Progenitor cell of endocrine pancreas (in vitro differentiated cells): ENCODE measurements at regions not wholly inside any gene's neighbourhood (a gene's known extent, or its start where the extent isn't known, plus 50 kb on each side); places are given as distances from the start of the nearest gene placed in this dataset.

ENCODE experiments used
- DNase-seq: peaks from one replicate; pipeline ENCODE4 v3.0.0; 2021; ENCODE audit warnings: low spot score; ENCODE audit not compliant: unreplicated experiment
- H3K27ac Mint-ChIP-seq: 2 replicates; pipeline ENCODE4 v1.8.0; 2021; ENCODE audit warnings: mild to moderate bottlenecking, moderate library complexity, mixed read lengths
- H3K27me3 Mint-ChIP-seq: 2 replicates; pipeline ENCODE4 v1.8.0; 2021; ENCODE audit warnings: mixed read lengths
- H3K36me3 Mint-ChIP-seq: 2 replicates; pipeline ENCODE4 v1.8.0; 2022; ENCODE audit warnings: mixed read lengths; ENCODE audit not compliant: insufficient read depth
- H3K4me1 Mint-ChIP-seq: 2 replicates; pipeline ENCODE4 v1.8.0; 2021; ENCODE audit warnings: low read depth, mixed read lengths
- H3K4me3 Mint-ChIP-seq: 2 replicates; pipeline ENCODE4 v1.8.0; 2021; ENCODE audit warnings: low read depth, mild to moderate bottlenecking, moderate library complexity, mixed read lengths
- H3K9me3 Mint-ChIP-seq: 2 replicates; pipeline ENCODE4 v1.8.0; 2021; ENCODE audit warnings: low read depth, mixed read lengths
- TF ChIP-seq, protein P1 (sequence below): fragments of 200-600 bp; sonication (generic); IDR thresholded peaks from one replicate; pipeline ENCODE4 v1.5.0; 2021; ENCODE audit warnings: antibody characterized with exemption, mild to moderate bottlenecking; ENCODE audit not compliant: unreplicated experiment

DNA sequence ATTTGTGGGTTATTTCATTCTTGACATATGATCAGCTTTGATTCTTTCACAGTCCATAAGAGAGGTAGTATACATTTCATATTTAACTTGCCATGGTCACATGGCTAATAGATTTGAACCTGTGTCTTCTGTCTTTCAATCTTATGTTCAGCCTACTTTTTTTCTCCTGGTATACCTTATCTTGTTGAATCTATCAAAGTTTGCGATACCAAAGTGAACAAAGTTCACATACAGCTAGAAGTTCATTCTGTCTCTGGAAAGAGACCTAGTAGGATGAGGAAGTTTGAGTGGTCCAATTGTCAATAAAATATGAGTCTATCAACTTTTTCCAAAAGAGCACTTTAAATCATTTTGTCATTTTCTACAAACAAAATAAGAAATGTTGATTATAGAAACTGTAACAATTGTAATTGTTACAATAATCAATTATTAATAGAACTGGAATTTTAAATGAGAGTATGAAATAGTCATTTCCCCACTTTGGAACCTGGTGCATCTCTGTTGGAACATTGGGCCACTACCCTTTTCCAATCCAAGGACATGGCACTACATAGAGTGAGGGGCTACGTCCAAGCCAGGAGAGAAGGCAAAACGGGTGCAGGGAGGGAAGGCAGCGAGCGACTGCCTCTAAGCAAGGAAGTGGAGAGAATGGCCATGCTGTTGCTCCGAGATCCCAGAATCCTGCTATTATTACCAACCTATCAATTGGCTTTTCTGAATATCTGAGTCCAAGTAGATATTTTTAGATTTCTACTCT is 194.2 kb upstream of the FOXQ1 start:
- no peak for DNase-seq
- Mint-ChIP-seq H3K4me3 (no peak overlapping the region), H3K4me1 (peaks cover 7% of the 10 kb centered on the region), H3K27me3 (peaks cover 7% of the 10 kb centered on the region), H3K9me3 (no peaks in the 10 kb centered on the region), H3K36me3 (no peaks in the 10 kb centered on the region), H3K27ac (no peak overlapping the region)
- TF ChIP-seq, protein P1, sequence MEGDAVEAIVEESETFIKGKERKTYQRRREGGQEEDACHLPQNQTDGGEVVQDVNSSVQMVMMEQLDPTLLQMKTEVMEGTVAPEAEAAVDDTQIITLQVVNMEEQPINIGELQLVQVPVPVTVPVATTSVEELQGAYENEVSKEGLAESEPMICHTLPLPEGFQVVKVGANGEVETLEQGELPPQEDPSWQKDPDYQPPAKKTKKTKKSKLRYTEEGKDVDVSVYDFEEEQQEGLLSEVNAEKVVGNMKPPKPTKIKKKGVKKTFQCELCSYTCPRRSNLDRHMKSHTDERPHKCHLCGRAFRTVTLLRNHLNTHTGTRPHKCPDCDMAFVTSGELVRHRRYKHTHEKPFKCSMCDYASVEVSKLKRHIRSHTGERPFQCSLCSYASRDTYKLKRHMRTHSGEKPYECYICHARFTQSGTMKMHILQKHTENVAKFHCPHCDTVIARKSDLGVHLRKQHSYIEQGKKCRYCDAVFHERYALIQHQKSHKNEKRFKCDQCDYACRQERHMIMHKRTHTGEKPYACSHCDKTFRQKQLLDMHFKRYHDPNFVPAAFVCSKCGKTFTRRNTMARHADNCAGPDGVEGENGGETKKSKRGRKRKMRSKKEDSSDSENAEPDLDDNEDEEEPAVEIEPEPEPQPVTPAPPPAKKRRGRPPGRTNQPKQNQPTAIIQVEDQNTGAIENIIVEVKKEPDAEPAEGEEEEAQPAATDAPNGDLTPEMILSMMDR = no peak

DNA sequence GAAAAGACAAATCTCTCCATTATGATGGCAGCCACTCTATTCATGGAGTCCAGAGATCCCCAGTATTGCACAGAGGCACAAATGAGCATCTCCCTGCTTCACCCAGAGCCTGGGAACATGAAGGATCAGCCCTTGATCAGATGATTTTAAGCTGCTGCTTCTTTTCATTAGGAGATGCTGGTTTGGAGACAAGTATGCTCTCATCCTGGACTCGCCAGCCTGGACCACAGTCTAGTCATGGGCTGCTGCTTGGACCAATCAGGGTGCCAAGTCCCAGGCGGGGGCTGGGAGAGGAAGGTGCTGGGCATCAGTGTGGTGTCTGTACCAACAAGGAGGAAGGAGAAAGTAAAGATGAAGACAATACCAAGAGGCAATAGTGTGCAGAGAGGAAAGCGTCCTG is 195.7 kb upstream of the FOXQ1 start:
- TF ChIP-seq, protein P1 = no peak
- H3K27ac Mint-ChIP-seq = no peak overlapping the region
- no peak for DNase-seq
- no peak overlapping the region for H3K4me3 Mint-ChIP-seq
- no peaks in the 10 kb centered on the region for H3K9me3 Mint-ChIP-seq
- no peaks in the 10 kb centered on the region for H3K36me3 Mint-ChIP-seq
- peaks cover 7% of the 10 kb centered on the region for H3K4me1 Mint-ChIP-seq
- peaks cover 7% of the 10 kb centered on the region for H3K27me3 Mint-ChIP-seq

DNA sequence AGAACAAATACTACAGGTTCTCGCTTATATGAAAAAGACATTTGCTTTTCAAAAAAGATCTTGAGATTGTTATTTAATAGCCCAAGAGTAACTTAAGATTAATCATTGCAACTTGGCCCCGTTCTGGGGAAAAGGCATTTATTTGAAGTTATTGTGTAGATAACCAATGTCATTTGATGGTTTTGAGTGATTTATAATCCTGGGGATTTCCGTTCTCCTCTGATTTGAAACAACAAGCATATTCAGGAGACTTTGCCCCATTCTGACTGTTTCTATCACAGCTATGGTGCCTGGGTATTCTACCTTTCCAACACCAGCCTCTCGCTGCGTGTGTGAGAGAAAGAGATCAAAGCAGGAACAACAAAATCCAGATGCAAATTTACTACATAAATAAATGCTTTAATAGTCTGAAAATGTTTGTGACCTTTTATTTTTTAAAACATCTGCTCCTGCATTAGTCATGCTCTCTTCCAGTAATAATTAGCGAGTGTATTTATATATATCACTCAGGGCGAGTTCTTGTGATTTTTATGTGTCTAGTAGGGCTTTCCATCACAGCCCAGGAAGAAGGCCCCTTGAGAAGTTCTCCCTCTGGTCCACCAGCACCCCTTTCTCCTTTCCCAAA is 197.9 kb upstream of the FOXQ1 start:
- TF ChIP-seq, protein P1 = no peak
- H3K27ac Mint-ChIP-seq = no peak overlapping the region
- no peaks in the 10 kb centered on the region for H3K36me3 Mint-ChIP-seq

DNA sequence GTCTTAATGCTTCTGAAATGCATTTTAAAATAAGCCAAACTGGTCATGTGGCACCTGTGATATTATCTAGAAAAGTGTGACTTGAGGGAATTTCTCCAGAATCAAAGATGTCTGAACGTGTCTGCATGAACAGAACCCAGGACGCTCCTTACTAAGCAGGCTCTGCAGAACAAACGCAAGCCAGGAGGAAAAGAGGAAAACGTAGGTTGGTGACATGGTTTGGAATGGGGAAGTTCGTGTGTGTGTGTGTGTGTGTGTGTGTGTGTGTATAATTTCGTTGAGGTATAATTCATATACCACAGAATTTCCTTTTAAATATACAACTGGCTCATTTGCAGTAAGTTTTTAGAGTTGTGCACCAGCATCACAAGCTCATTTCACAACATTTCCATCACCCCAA is 200.5 kb upstream of the FOXQ1 start:
- no peaks in the 10 kb centered on the region for H3K9me3 Mint-ChIP-seq
- TF ChIP-seq, protein P1 = no peak
- H3K4me3 Mint-ChIP-seq = no peak overlapping the region
- DNase-seq = no peak
- peaks cover 7% of the 10 kb centered on the region for H3K27me3 Mint-ChIP-seq
- H3K4me1 Mint-ChIP-seq = peaks cover 1% of the 10 kb centered on the region
- H3K36me3 Mint-ChIP-seq = no peaks in the 10 kb centered on the region
- no peak overlapping the region for H3K27ac Mint-ChIP-seq

More for the DNA sequence above, 197.9 kb upstream of the FOXQ1 start:
- no peak for DNase-seq
- peaks cover 7% of the 10 kb centered on the region for H3K4me1 Mint-ChIP-seq
- H3K4me3 Mint-ChIP-seq = no peak overlapping the region
- no peaks in the 10 kb centered on the region for H3K9me3 Mint-ChIP-seq
- H3K27me3 Mint-ChIP-seq = peaks cover 7% of the 10 kb centered on the region

DNA sequence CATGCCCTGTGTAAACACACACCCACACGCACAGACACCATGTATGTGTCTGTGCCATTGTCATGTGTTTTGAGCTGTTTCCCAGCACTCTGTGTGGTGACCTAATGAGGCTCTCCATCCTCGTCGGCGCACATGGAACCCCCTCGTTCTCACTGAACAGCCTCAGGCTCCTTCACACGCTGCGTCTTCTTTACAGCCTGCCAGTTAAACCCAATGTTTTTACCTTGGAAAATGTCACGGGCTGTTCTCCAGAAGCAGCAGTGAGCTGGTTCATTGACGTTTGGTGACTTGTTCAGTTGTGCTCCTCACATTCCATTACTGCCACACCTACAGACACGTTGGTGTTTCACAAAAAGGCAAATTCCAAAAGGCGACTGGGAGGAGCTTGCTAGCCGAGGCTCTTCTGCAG is 201.0 kb upstream of the FOXQ1 start:
- Mint-ChIP-seq H3K9me3 (no peaks in the 10 kb centered on the region), H3K27ac (no peak overlapping the region), H3K27me3 (peaks cover 7% of the 10 kb centered on the region), H3K36me3 (no peaks in the 10 kb centered on the region), H3K4me1 (peaks cover 1% of the 10 kb centered on the region), H3K4me3 (no peak overlapping the region)
- TF ChIP-seq, protein P1 = no peak
- no peak for DNase-seq
